ENCODE measurements at regions not wholly inside any gene's neighbourhood (a gene's known extent, or its start where the extent isn't known, plus 50 kb on each side); places are given as distances from the start of the nearest gene placed in this dataset.
A peak's percentile ranks its signal among the peaks of the same experiment; 100 is the strongest.
"Not testable (repeated sequence)": the region's sequence is repeated elsewhere in the genome, so short reads cannot be mapped to it uniquely, and the experiment has no call there.

DNA sequence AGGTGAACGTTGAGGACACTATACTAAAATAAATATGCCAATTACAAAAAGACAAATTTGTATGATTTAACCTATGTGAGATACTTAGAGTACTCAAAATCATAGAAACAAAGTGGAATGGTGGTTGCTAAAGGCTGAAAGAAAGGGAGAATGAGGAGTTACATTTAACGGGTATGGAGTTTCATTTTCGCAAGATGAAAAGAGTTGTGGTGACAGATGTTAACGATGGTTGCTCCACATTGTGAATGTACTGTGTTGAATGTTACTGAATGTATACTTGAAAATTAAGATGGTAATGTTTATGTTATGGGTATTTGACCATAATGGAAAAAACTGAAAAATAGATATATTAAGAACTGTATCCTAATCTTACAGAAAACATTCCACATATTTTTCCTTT lies 51.3 kb upstream of the MOCS2 start:
- Mint-ChIP-seq H3K27ac (no peak overlapping the region), H3K9me3 (ENCODE audit: low read depth) (no peaks in the 10 kb centered on the region), H3K4me3 (no peak overlapping the region), H3K36me3 (ENCODE audit: low read depth) (no peaks in the 10 kb centered on the region), H3K27me3 (peaks cover 13% of the 10 kb centered on the region), H3K4me1 (no peaks in the 10 kb centered on the region)
- DNase-seq (no peak), ATAC-seq (no peak)
- POLR2A ChIA-PET: no interaction called here
- intact Hi-C loops (cut with DNase I, micrococcal nuclease): no loop called here
- CTCF ChIA-PET: no interaction called here

GRCh38 chr5:53161876-53162275 lies 52.3 kb upstream of the MOCS2 start:
- no peak overlapping the region for H3K4me3 Mint-ChIP-seq
- ChIA-PET CTCF (interaction anchor here (0.7 kb wide), 1 partner anchor 221 kb away, joined by 3 read pairs; no protein-coding TSS in a partner anchor), POLR2A (no interaction called here)
- H3K9me3 Mint-ChIP-seq (ENCODE audit: low read depth): no peaks in the 10 kb centered on the region
- no peak overlapping the region for H3K27ac Mint-ChIP-seq
- ATAC-seq (no peak), DNase-seq (no peak)
- intact Hi-C loops (cut with DNase I, micrococcal nuclease): no loop called here
- peaks cover 9% of the 10 kb centered on the region for H3K27me3 Mint-ChIP-seq
- H3K36me3 Mint-ChIP-seq (ENCODE audit: low read depth): no peaks in the 10 kb centered on the region
- no peaks in the 10 kb centered on the region for H3K4me1 Mint-ChIP-seq

GRCh38 chr5:53164478-53165165 lies 55.1 kb upstream of the MOCS2 start:
- H3K36me3 Mint-ChIP-seq (ENCODE audit: low read depth): no peaks in the 10 kb centered on the region
- H3K4me3 Mint-ChIP-seq: no peak overlapping the region
- ATAC-seq (no peak), DNase-seq (no peak)
- ChIA-PET POLR2A (no interaction called here), CTCF (interaction anchor here (0.7 kb wide), 1 partner anchor 11 kb away, joined by 3 read pairs; no protein-coding TSS in a partner anchor)
- H3K9me3 Mint-ChIP-seq (ENCODE audit: low read depth): no peaks in the 10 kb centered on the region
- intact Hi-C loops (cut with DNase I, micrococcal nuclease): no loop called here
- peaks cover 5% of the 10 kb centered on the region for H3K27me3 Mint-ChIP-seq
- H3K4me1 Mint-ChIP-seq: no peaks in the 10 kb centered on the region
- no peak overlapping the region for H3K27ac Mint-ChIP-seq

DNA sequence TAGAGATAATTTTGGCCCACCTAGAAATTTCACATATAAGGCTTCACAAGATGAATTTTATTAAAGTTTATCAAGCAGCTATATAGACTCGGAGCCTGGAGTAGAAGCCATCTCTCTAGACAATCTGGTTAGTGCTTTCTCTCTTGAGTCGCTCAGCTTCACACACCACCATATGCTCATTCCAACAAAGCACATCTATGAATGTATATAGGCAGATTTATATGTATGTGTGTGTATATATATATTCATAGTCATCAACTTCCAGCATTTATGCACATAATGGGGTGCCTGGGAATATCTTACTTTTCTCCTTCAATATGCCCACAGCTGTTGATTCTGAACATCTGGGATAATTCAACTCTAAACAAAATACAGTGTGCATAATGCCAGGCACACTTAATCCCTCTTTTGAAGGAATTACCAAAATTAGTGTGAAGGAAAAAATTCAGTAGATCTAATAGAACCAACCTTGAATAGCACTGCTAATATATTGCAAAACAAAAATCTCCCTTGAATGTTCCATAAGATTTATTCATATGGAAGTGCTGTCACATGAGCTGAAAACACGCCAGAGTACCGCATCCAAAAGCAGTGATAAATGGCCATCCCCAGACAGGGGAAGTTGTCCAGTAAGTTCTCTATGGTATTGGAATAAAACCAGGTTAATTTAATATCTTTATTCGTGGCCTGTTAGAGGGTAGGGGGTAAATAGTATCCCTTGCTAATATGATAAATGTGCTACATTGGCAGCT lies 56.0 kb upstream of the MOCS2 start:
- Mint-ChIP-seq H3K27me3 (peaks cover 5% of the 10 kb centered on the region), H3K27ac (no peak overlapping the region), H3K4me3 (no peak overlapping the region), H3K36me3 (ENCODE audit: low read depth) (no peaks in the 10 kb centered on the region), H3K4me1 (no peaks in the 10 kb centered on the region), H3K9me3 (ENCODE audit: low read depth) (no peaks in the 10 kb centered on the region)
- ATAC-seq: no peak
- POLR2A ChIA-PET: no interaction called here
- intact Hi-C loops (cut with DNase I, micrococcal nuclease): no loop called here
- no peak for DNase-seq
- CTCF ChIA-PET: interaction anchor here (0.5 to 0.7 kb wide), 2 partner anchors 12 to 265 kb away, joined by 3 read pairs; no protein-coding TSS in a partner anchor

GRCh38 chr5:53166183-53166495 lies 56.6 kb upstream of the MOCS2 start:
- POLR2A ChIA-PET: no interaction called here
- CTCF ChIA-PET: interaction anchor here (0.5 kb wide), 1 partner anchor 265 kb away, joined by 3 read pairs; no protein-coding TSS in a partner anchor

GRCh38 chr5:53167836-53168235 lies 58.3 kb upstream of the MOCS2 start:
- Mint-ChIP-seq H3K27ac (no peak overlapping the region), H3K36me3 (ENCODE audit: low read depth) (no peaks in the 10 kb centered on the region), H3K9me3 (ENCODE audit: low read depth) (no peaks in the 10 kb centered on the region), H3K27me3 (peaks cover 5% of the 10 kb centered on the region), H3K4me1 (no peaks in the 10 kb centered on the region), H3K4me3 (no peak overlapping the region)
- ChIA-PET POLR2A (no interaction called here), CTCF (no interaction called here)
- DNase-seq: no peak
- ATAC-seq: no peak
- intact Hi-C loops (cut with DNase I, micrococcal nuclease): no loop called here

More at GRCh38 chr5:53166183-53166495, 56.6 kb upstream of the MOCS2 start:
- no peak overlapping the region for H3K4me3 Mint-ChIP-seq
- H3K27ac Mint-ChIP-seq: no peak overlapping the region
- intact Hi-C loops (cut with DNase I, micrococcal nuclease): no loop called here
- no peaks in the 10 kb centered on the region for H3K4me1 Mint-ChIP-seq
- H3K36me3 Mint-ChIP-seq (ENCODE audit: low read depth): no peaks in the 10 kb centered on the region
- DNase-seq: no peak
- no peak for ATAC-seq
- H3K9me3 Mint-ChIP-seq (ENCODE audit: low read depth): no peaks in the 10 kb centered on the region
- H3K27me3 Mint-ChIP-seq: peaks cover 5% of the 10 kb centered on the region

GRCh38 chr5:53169933-53170332 lies 60.4 kb upstream of the MOCS2 start:
- intact Hi-C loops (cut with DNase I, micrococcal nuclease): loop anchor here (1.0 to 5.0 kb wide), 4 partner anchors 257 to 1059 kb away; no protein-coding TSS in a partner anchor
- ATAC-seq: no peak
- Mint-ChIP-seq H3K27ac (no peak overlapping the region), H3K4me3 (no peak overlapping the region), H3K27me3 (peaks cover 6% of the 10 kb centered on the region), H3K4me1 (no peaks in the 10 kb centered on the region), H3K9me3 (ENCODE audit: low read depth) (no peaks in the 10 kb centered on the region), H3K36me3 (ENCODE audit: low read depth) (no peaks in the 10 kb centered on the region)
- ChIA-PET POLR2A (no interaction called here), CTCF (interaction anchor here (0.5 to 2.4 kb wide), 4 partner anchors 82 to 1065 kb away, joined by 3 to 12 read pairs (median 5); no protein-coding TSS in a partner anchor)
- DNase-seq: no peak

DNA sequence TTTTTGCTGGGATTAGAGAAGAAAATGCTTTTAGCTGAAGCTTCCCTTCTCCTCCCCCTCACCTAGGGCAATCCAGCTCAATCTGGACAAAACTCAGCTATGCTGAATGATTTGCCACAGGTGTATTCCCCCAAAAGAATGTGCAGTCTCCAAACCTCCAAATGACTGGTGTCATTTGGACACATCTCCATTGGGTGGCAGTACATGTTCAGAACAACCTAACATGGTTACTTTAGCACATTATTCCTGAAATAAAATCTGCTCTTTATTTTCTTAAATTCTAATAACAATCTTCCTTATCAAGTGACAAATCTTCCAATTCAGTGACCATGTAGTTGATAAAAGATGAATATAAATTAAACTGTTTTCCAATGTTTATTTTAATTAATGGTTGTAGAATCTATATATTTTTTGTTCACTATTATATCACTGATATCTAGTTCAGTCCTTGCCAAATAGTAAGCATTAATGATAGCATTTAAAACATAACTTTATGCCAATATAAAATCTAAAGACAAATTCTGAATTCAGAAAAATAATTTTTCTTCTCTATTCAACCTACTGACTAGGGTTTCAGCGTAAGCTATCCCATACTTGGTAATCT lies 61.3 kb upstream of the MOCS2 start:
- intact Hi-C loops (cut with DNase I, micrococcal nuclease): loop anchor here (1.0 to 5.0 kb wide), 4 partner anchors 256 to 1058 kb away; no protein-coding TSS in a partner anchor
- H3K9me3 Mint-ChIP-seq (ENCODE audit: low read depth): no peaks in the 10 kb centered on the region
- DNase-seq: peak; percentile 16
- no peak overlapping the region for H3K4me3 Mint-ChIP-seq
- H3K27ac Mint-ChIP-seq: no peak overlapping the region
- H3K4me1 Mint-ChIP-seq: no peaks in the 10 kb centered on the region
- no peak for ATAC-seq
- H3K36me3 Mint-ChIP-seq (ENCODE audit: low read depth): no peaks in the 10 kb centered on the region
- peaks cover 7% of the 10 kb centered on the region for H3K27me3 Mint-ChIP-seq
- CTCF ChIA-PET: interaction anchor here (0.5 to 2.4 kb wide), 5 partner anchors 15 to 1064 kb away, joined by 3 to 12 read pairs (median 4); no protein-coding TSS in a partner anchor
- POLR2A ChIA-PET: interaction anchor here (0.6 kb wide), 1 partner anchor 343 kb away, joined by 3 read pairs; no protein-coding TSS in a partner anchor

DNA sequence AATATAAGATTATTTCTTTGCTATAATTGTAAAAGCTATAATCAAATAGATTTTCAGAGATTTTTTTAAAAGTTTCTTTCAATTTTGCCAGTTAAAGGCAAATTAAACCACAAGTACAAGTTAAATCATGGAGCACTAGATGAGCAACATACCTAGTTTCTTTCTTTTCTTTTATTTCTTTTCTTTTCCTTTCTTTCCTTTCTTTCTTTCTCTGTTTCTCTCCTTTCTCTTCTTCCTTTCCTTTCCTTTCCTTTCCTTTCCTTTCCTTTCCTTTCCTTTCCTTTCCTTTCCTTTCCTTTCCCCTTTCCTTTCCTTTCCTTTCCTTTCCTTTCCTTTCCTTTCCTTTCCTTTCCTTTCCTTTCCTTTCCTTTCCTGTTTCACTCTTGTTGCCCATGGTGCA lies 62.5 kb upstream of the MOCS2 start:
- H3K4me3 Mint-ChIP-seq; H3K4me1 Mint-ChIP-seq; H3K27ac Mint-ChIP-seq; H3K36me3 Mint-ChIP-seq (ENCODE audit: low read depth); H3K9me3 Mint-ChIP-seq (ENCODE audit: low read depth); POLR2A ChIA-PET; H3K27me3 Mint-ChIP-seq; DNase-seq; ATAC-seq: not testable (repeated sequence)
- intact Hi-C loops (cut with DNase I, micrococcal nuclease): loop anchor here in 1 of 2 experiments (5.0 kb wide), 1 partner anchor 1055 kb away; no protein-coding TSS in a partner anchor
- CTCF ChIA-PET: interaction anchor here (0.9 to 2.4 kb wide), 2 partner anchors 12 to 1057 kb away, joined by 3 to 12 read pairs; no protein-coding TSS in a partner anchor

- ATAC-seq (no peak), DNase-seq (no peak)
- Mint-ChIP-seq H3K9me3 (ENCODE audit: low read depth) (no peaks in the 10 kb centered on the region), H3K4me1 (no peaks in the 10 kb centered on the region), H3K27me3 (peaks cover 2% of the 10 kb centered on the region), H3K4me3 (no peak overlapping the region), H3K27ac (no peak overlapping the region), H3K36me3 (ENCODE audit: low read depth) (no peaks in the 10 kb centered on the region)
- CTCF ChIA-PET: no interaction called here
- POLR2A ChIA-PET: no interaction called here
- intact Hi-C loops (cut with DNase I, micrococcal nuclease): loop anchor here in 1 of 2 experiments (5.0 kb wide), 1 partner anchor 1055 kb away; no protein-coding TSS in a partner anchor
Observed at GRCh38 chr5:53172630-53173029, 63.1 kb upstream of the MOCS2 start.

DNA sequence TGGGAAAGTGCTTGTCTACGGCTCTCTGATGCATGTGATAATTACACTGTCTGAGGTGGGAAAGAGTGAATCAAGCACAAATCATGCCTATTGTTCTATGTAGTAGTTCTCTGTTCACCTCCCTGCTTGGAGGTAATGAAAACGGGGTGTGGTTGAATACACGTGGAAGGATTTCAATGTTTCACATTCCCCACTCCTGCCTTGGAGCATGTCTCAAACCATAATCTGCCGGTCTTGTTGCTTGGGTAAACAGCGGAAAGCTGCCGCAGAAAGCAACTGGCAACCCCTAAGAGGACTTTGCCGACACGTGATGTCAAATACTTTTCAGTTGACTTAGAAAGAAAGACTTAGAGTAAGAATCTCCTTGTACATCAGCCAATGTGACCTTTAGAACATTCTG lies 63.5 kb upstream of the MOCS2 start:
- peaks cover 2% of the 10 kb centered on the region for H3K27me3 Mint-ChIP-seq
- intact Hi-C loops (cut with DNase I, micrococcal nuclease): loop anchor here in 1 of 2 experiments (5.0 kb wide), 1 partner anchor 1054 kb away; no protein-coding TSS in a partner anchor
- ChIA-PET CTCF (no interaction called here), POLR2A (no interaction called here)
- H3K27ac Mint-ChIP-seq: no peak overlapping the region
- no peak overlapping the region for H3K4me3 Mint-ChIP-seq
- no peaks in the 10 kb centered on the region for H3K36me3 Mint-ChIP-seq (ENCODE audit: low read depth)
- H3K9me3 Mint-ChIP-seq (ENCODE audit: low read depth): no peaks in the 10 kb centered on the region
- DNase-seq (no peak), ATAC-seq (no peak)
- H3K4me1 Mint-ChIP-seq: no peaks in the 10 kb centered on the region
